Naive thymus-derived CD8-positive, alpha-beta T cell (primary cell): ENCODE measurements at regions not wholly inside any gene's neighbourhood (a gene's known extent, or its start where the extent isn't known, plus 50 kb on each side); places are given as distances from the start of the nearest gene placed in this dataset.

Experiments
- ATAC-seq, 2 donors: fragments of 150-1000 bp; cut with Tn5 transposase in 1 of 2; sonication (Bioruptor Pico), chemical (Tn5 transposase) in 1 of 2; 1 replicate in 1 of 2; 2 replicates in 1 of 2; pipeline ENCODE4 v1.10.0; 2021; ENCODE audit warnings: mild to moderate bottlenecking in 2 of 2, moderate library complexity in 2 of 2
- POLR2A ChIA-PET: fragments of 350-600 bp; sonication (Branson Sonifier 250); formaldehyde crosslinking; loops from one replicate; lab custom pipeline; 2021; ENCODE audit warnings: antibody characterized with exemption; lab: Charles Lee
- DNase-seq, 10 donors: peaks; one replicate each; pipeline versions ENCODE4 v3.0.0 to v3.0.0-alpha.2; 2020 to 2022
- H3K27ac Mint-ChIP-seq, 10 donors: one replicate each; pipeline ENCODE4 v1.8.0; 2020 to 2022; ENCODE audit warnings: mild to moderate bottlenecking in 10 of 10, mixed read lengths in 10 of 10, moderate library complexity in 4 of 10, inconsistent platforms in 1 of 10
- H3K27me3 Mint-ChIP-seq, 5 donors: one replicate each; pipeline ENCODE4 v1.8.0; 2021 to 2022; ENCODE audit warnings: mixed read lengths in 5 of 5
- H3K36me3 Mint-ChIP-seq, 3 donors: one replicate each; pipeline ENCODE4 v1.8.0; 2020 to 2022; ENCODE audit warnings: mixed read lengths in 3 of 3, mild to moderate bottlenecking in 2 of 3, inconsistent platforms in 1 of 3
- H3K4me1 Mint-ChIP-seq, 4 donors: one replicate each; pipeline ENCODE4 v1.8.0; 2021 to 2022; ENCODE audit warnings: mixed read lengths in 4 of 4
- H3K4me3 Mint-ChIP-seq, 10 donors: one replicate each; pipeline ENCODE4 v1.8.0; 2020 to 2022; ENCODE audit warnings: mild to moderate bottlenecking in 10 of 10, mixed read lengths in 10 of 10, moderate library complexity in 6 of 10, inconsistent platforms in 1 of 10
- H3K9me3 Mint-ChIP-seq, 9 donors: one replicate each; pipeline ENCODE4 v1.8.0; 2020 to 2022; ENCODE audit warnings: mixed read lengths in 9 of 9, mild to moderate bottlenecking in 3 of 9, inconsistent platforms in 1 of 9, moderate library complexity in 1 of 9

DNA sequence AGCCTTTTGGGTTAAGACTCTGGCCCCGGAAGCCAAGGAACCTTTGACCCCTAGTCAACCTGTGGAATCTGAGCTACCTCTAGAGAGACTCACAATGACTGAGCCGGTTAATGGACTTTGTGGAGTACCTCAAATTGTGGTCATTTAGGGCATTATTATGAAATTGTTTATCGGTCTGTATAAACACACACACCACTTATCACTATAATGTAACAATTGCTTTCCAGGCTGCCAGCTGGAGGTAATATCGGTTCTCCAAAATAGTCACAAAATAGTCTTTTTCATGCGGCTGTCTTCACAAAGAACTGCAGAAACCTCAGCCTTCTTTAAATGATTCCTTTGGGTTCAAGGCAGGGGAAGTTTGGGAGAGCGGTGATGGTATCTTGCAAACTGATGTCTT lies 144.2 kb downstream of the DACT1 start:
- Mint-ChIP-seq H3K27me3 (no peaks in the 10 kb centered on the region), H3K36me3 (no peaks in the 10 kb centered on the region)
- POLR2A ChIA-PET: no interaction called here

DNA sequence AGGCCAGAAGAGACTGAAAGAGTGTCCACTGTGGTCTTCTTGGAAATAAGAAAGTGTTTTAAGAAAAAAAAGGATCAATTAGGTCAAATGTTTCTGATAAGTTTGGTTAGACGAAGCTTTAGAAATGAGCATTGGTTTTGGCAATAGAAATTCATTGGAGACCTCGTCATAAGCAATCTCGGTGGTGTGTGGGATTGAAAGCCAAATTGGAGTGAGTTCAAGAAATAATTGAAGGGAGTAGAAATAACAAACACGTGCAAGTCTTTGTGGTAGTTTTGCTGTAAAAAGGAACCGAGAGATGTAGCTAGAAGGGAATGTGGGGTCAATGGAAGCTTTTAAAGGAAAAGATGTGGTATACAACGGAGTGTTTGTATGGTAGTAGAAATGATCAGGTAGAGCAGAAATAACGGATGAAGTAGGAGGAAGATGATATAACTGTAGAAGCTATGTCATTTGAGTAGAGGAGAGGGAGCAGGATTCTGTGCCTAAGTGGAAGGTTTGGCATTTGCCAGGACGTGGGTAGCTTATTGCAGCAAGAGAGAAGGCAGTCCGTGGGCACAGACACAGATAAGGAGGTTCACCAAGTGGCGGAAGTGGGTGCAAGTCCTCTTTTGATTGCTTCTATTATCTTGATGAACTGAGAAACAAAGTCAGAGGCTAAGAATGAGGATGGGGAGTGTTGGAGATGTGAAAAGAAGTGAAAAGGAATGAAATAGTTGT lies 146.2 kb downstream of the DACT1 start:
- ATAC-seq: no peak
- no peaks in the 10 kb centered on the region for H3K9me3 Mint-ChIP-seq
- H3K4me1 Mint-ChIP-seq: no peaks in the 10 kb centered on the region
- H3K36me3 Mint-ChIP-seq: no peaks in the 10 kb centered on the region
- H3K4me3 Mint-ChIP-seq: no peak overlapping the region
- H3K27ac Mint-ChIP-seq: no peak overlapping the region
- POLR2A ChIA-PET: no interaction called here
- peaks cover 0 to 16% (median 3%) of the 10 kb centered on the region in 5 donors for H3K27me3 Mint-ChIP-seq
- no peak for DNase-seq

More for the DNA sequence above, 144.2 kb downstream of the DACT1 start:
- Mint-ChIP-seq H3K27ac (no peak overlapping the region), H3K9me3 (no peaks in the 10 kb centered on the region), H3K4me3 (no peak overlapping the region), H3K4me1 (no peaks in the 10 kb centered on the region)
- no peak for DNase-seq
- no peak for ATAC-seq

DNA sequence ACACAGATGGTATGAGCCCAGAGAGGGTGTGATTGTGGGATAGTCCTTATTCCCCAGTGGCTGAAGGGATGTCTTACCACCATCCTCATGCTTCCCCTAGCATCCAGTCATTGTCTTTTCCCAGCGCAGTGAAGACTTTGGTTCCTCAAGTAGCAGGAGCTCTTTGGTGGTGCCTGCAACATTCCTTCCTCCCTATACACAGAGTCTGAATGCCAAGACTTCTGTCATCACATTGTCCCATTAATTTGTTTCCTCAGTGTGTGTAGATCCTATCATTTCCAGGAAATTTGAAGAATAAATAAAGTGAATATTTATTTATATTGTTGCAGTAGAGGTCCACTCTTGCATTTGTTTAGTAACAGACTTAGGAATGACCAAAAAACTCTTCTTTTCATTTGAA lies 147.2 kb downstream of the DACT1 start:
- no peaks in the 10 kb centered on the region for H3K4me1 Mint-ChIP-seq
- POLR2A ChIA-PET: no interaction called here
- no peak for DNase-seq

DNA sequence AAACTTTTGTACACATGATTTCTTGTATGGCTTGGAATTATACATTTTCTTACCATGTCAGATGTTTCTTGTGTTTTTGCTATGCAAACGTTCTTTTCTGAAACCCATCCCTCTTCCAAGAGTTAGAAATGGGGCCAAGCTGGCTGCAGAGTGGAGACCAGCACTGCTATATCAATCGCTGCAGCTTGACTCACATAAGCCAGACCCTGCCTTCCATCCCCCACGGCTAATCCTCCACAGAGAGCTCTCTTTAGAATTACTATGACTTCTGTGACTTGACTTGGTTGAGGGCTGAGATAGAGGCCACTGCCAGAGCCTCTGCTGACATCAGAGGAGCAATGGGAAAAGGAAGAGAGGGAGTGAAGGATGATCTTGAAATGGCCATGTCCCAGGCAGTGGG lies 147.9 kb downstream of the DACT1 start:
- Mint-ChIP-seq H3K9me3 (peaks cover 0 to 1% (median 0%) of the 10 kb centered on the region in 9 donors), H3K4me1 (no peaks in the 10 kb centered on the region), H3K36me3 (no peaks in the 10 kb centered on the region), H3K27ac (no peak overlapping the region), H3K4me3 (no peak overlapping the region), H3K27me3 (peaks cover 0 to 16% (median 3%) of the 10 kb centered on the region in 5 donors)
- DNase-seq (no peak), ATAC-seq (no peak)
- POLR2A ChIA-PET: no interaction called here

More for the DNA sequence above, 147.2 kb downstream of the DACT1 start:
- Mint-ChIP-seq H3K36me3 (no peaks in the 10 kb centered on the region), H3K27me3 (peaks cover 0 to 16% (median 3%) of the 10 kb centered on the region in 5 donors), H3K4me3 (no peak overlapping the region), H3K27ac (no peak overlapping the region), H3K9me3 (no peaks in the 10 kb centered on the region)
- no peak for ATAC-seq

DNA sequence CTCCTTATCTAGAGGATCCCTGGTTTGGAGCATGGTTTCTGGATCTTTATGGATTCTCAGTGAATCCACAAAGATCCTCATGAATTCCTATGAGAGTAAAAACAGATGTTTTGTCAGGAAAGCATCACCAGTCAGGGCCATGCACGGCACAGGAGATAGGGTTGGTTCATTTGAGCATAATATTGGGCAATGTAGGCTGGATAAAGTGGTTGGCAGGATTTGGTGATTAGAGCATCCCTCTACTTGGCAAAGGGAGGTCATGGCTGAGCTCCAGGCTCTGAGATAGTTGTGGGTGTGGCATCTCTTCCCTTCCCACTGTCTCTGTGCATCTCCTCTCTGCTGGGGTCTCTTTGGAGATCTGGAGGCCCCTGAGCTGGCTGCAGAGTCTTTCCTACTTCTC lies 149.8 kb downstream of the DACT1 start:
- peaks cover 0 to 18% (median 3%) of the 10 kb centered on the region in 5 donors for H3K27me3 Mint-ChIP-seq
- H3K36me3 Mint-ChIP-seq: no peaks in the 10 kb centered on the region
- POLR2A ChIA-PET: no interaction called here
- no peak overlapping the region for H3K27ac Mint-ChIP-seq
- ATAC-seq (no peak), DNase-seq (no peak)
- no peak overlapping the region for H3K4me3 Mint-ChIP-seq
- no peaks in the 10 kb centered on the region for H3K4me1 Mint-ChIP-seq
- peaks cover 0 to 2% (median 0%) of the 10 kb centered on the region in 9 donors for H3K9me3 Mint-ChIP-seq

DNA sequence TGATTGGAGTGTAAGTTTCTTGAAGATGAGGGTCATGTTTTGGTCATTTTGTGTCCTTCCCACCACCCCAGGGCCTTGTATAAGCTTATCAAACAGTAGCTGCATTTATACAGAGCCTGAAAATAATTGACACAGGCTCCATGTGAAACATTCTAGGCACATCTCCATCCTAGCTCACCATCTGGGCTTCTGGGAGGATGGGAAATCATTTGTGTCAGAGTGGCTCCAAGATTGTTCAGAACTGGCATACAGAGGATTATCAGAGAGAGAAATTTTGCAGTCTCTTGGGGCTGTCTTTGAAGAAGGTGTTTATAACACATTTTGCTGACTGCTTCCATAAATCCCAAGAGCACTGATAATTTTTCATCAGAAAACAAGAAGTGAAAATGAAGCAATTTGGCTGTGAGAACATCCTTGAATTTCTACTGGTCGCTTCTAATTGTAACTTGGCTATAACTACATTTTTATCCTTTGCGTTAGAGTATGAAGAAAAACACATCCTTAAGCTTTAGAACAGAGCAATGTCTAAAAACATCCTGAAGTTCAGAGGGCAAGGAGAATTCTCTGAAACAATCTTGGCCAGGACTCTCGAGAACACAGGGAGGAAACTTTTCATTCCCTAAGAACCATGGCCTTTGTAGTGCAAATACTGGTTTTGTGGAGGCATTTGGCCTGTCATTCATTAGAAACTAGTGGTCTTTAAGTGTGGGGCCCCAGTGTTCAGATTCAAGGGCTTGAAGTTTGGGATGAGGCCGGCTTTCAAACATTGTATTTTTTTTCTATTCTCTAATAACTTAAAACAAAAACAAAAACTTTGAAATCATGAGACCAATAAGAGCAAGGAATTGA lies 151.1 kb downstream of the DACT1 start:
- H3K4me1 Mint-ChIP-seq: no peaks in the 10 kb centered on the region
- no peak overlapping the region for H3K4me3 Mint-ChIP-seq
- DNase-seq (no peak), ATAC-seq (no peak)
- H3K27me3 Mint-ChIP-seq: peaks cover 3 to 31% (median 5%) of the 10 kb centered on the region in 5 donors
- H3K27ac Mint-ChIP-seq: no peak overlapping the region
- no peaks in the 10 kb centered on the region for H3K36me3 Mint-ChIP-seq
- H3K9me3 Mint-ChIP-seq: peaks cover 0 to 2% (median 0%) of the 10 kb centered on the region in 9 donors
- POLR2A ChIA-PET: no interaction called here

DNA sequence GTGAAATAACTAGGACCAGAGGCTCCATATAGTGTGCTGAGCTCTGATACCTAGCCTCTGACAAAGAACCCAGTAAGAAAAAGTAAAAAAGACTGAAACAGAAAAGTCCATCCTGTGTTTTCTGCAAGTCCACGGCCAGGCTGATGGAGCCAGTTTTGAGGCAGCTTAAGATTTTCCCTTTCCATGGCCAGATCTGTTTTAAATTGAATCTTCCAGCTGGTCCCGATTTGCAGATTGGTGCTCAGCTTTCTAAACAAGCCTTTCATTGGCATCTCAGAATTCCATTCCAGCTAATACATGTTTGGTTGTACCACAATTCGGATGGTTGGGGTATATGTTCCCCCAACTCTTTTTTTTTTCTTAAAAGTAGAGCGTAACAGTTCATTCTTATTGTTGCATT lies 152.0 kb downstream of the DACT1 start:
- DNase-seq (no peak), ATAC-seq (no peak)
- Mint-ChIP-seq H3K4me1 (no peaks in the 10 kb centered on the region), H3K9me3 (peaks cover 0 to 2% (median 0%) of the 10 kb centered on the region in 9 donors), H3K36me3 (no peaks in the 10 kb centered on the region), H3K4me3 (no peak overlapping the region), H3K27ac (no peak overlapping the region), H3K27me3 (peaks cover 3 to 31% (median 5%) of the 10 kb centered on the region in 5 donors)
- POLR2A ChIA-PET: no interaction called here

DNA sequence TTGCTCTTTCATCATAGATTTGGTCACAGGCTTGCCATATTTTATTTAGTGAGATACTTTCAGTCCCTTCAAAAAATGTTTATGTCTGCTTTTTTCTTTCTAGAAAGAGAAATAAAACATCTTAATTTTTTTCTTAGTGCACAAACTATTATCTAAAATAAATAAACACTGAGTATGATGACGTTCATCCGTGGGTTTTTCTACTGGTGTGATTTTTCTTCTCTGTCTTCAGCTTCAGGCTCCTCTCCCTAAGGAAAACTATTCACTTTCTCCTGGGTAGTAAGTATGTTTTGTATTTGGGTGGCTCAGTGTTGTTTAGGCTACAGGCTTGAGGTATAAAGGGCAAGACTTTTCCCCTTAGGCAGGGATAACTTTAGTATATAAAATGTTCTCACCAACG lies 154.7 kb downstream of the DACT1 start:
- peaks cover 3 to 29% (median 5%) of the 10 kb centered on the region in 5 donors for H3K27me3 Mint-ChIP-seq
- no peak for ATAC-seq

DNA sequence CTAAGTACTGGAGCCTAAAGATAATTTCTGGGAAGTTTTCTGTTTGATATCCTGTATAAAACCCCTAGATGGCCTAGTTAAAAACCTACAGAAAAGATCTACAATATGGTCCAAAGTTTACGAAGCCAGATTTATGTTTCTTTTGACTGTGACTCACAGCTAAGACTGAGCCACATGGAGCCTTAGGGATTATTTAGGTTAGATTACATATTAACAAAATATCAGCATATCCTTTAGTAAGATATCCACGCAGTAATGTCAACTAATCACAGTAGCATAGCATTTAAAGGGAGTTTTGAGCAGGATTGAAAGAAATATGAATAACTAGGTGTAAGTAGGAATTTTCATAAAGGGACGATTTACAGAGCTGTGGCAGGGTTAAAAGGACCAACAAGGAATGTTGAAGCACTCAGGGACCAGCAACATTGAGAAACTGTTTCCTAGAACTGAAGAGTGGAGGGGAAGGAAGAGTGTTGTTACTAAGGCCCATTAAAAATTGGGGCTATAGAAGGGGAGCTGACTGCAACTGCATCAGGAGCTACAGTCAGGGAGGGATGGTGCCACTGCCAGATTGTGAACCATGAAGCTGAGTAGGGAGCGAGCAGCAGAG lies 155.5 kb downstream of the DACT1 start:
- DNase-seq (no peak), ATAC-seq (no peak)
- H3K27me3 Mint-ChIP-seq: peaks cover 2 to 21% (median 5%) of the 10 kb centered on the region in 5 donors
- H3K36me3 Mint-ChIP-seq: no peaks in the 10 kb centered on the region
- no peak overlapping the region for H3K4me3 Mint-ChIP-seq
- H3K9me3 Mint-ChIP-seq: peaks cover 0 to 2% (median 0%) of the 10 kb centered on the region in 9 donors
- H3K4me1 Mint-ChIP-seq: no peaks in the 10 kb centered on the region
- POLR2A ChIA-PET: no interaction called here
- no peak overlapping the region for H3K27ac Mint-ChIP-seq

More for the DNA sequence above, 154.7 kb downstream of the DACT1 start:
- H3K36me3 Mint-ChIP-seq: no peaks in the 10 kb centered on the region
- no peak overlapping the region for H3K4me3 Mint-ChIP-seq
- H3K9me3 Mint-ChIP-seq: peaks cover 0 to 2% (median 0%) of the 10 kb centered on the region in 9 donors
- H3K4me1 Mint-ChIP-seq: no peaks in the 10 kb centered on the region
- POLR2A ChIA-PET: no interaction called here
- no peak overlapping the region for H3K27ac Mint-ChIP-seq
- DNase-seq: no peak

DNA sequence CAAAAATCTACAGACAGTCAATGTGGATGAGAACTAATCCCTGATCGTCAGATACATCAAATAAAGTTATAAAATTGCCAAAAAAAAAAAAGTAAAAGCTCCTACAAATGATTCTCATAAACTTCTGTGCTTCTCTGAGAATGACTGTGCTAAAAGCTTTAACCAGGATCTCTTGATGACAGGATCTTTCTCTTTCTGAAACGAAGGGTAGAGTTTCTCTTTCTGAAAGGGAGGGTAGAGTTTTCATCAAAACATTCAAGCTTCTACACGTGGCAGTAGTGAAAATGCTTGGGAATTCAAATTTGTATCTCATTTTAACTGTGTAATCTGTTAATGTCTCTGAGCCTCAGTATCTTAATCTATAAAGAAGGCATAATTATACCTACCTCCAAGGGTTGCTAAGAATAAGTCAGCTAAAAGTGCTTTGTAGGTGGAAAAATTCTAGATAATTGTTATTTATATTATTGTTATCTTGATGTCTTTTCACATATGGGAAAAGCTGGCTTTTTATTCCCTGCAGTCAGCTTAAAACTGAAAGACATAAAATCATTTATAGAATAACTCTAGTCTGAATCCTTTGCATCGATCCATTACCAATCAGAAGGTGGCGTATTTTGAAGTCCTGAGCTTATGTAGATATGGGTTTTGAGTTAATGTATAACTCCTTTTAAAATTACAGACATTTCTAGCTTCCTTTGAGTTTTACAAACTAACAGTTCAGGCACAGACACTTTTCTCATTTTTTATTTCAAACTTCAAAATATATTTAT lies 157.4 kb downstream of the DACT1 start:
- ATAC-seq: no peak

DNA sequence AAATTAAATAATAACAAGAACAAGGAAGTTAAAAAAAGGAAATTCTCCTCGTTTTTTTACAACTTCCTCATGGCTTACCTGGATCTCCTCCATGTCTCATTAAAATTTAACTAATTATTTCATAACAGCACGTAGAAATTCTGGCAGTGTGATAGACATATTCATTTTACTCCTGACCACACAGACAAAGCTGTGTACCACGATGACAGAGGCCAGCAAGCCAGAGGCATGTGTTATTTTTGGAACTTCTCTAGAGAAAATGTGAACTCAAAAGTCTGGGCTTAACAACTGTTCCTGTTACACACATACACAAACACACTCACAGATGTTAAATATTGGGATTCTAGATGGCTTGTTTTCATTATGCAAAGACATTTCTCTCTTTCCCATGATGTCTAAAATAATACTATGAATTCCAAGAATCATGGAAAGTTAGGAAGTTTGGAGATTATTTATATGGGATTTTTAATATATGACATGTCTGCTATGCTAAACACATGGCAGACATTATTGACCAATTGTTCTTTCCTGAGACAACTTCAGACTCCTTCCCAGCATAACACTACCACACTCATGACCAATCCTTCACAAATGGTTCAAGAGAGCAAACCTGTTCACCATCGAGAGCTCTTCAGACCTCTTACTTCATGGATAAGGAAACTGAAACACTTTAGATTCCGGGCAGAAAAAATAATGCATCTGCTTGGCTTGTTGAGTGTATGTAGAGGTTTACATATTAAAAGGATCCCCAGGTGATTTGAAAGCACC lies 158.7 kb downstream of the DACT1 start:
- DNase-seq (no peak), ATAC-seq (no peak)
- no peaks in the 10 kb centered on the region for H3K4me1 Mint-ChIP-seq
- H3K27ac Mint-ChIP-seq: no peak overlapping the region
- H3K9me3 Mint-ChIP-seq: no peaks in the 10 kb centered on the region
- H3K36me3 Mint-ChIP-seq: no peaks in the 10 kb centered on the region
- H3K27me3 Mint-ChIP-seq: peaks cover 0 to 15% (median 5%) of the 10 kb centered on the region in 5 donors
- POLR2A ChIA-PET: no interaction called here
- H3K4me3 Mint-ChIP-seq: no peak overlapping the region

More for the DNA sequence above, 157.4 kb downstream of the DACT1 start:
- H3K9me3 Mint-ChIP-seq: peaks cover 0 to 2% (median 0%) of the 10 kb centered on the region in 9 donors
- POLR2A ChIA-PET: no interaction called here
- peaks cover 0 to 15% (median 5%) of the 10 kb centered on the region in 5 donors for H3K27me3 Mint-ChIP-seq
- H3K36me3 Mint-ChIP-seq: no peaks in the 10 kb centered on the region
- no peaks in the 10 kb centered on the region for H3K4me1 Mint-ChIP-seq
- no peak overlapping the region for H3K4me3 Mint-ChIP-seq
- H3K27ac Mint-ChIP-seq: no peak overlapping the region
- DNase-seq: no peak

DNA sequence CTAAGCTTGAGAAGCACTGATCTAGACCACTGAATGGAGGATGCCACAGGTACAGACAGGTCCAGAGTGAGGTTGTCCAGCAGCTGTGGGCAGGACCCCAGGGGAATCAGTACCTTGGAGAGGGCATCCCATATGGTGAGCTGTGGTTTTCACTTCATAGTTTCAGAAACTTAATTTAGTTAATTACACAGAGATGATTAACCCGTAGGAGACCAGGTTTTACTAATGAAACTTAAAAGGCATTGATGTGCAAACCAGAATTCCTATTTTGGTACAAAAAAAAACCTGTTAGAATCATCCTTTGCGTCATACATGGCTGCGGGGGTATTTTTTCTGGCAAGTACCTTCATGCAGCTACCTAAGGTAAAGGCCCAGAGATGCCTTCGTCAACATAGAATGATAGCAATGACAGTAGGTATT lies 159.3 kb downstream of the DACT1 start:
- H3K9me3 Mint-ChIP-seq: no peaks in the 10 kb centered on the region
- peaks cover 0 to 20% (median 5%) of the 10 kb centered on the region in 5 donors for H3K27me3 Mint-ChIP-seq
- H3K27ac Mint-ChIP-seq: no peak overlapping the region
- H3K4me3 Mint-ChIP-seq: no peak overlapping the region
- H3K36me3 Mint-ChIP-seq: no peaks in the 10 kb centered on the region
- ATAC-seq: no peak
- POLR2A ChIA-PET: no interaction called here
- no peak for DNase-seq
- H3K4me1 Mint-ChIP-seq: no peaks in the 10 kb centered on the region
